Epithelial cell of esophagus (primary cell): ENCODE measurements at regions not wholly inside any gene's neighbourhood (a gene's known extent, or its start where the extent isn't known, plus 50 kb on each side); places are given as distances from the start of the nearest gene placed in this dataset.

Experiments
- DNase-seq: peaks from one replicate; pipeline ENCODE4 v3.0.0; 2010; ENCODE audit warnings: low read depth
- H3K4me3 ChIP-seq: 2 replicates; pipeline ENCODE4 v1.5.1; 2011; ENCODE audit warnings: mild to moderate bottlenecking, low read length, control low read depth
- TF ChIP-seq, protein P1 (sequence below): IDR thresholded peaks from 2 replicates; pipeline ENCODE4 v1.5.1; 2011; ENCODE audit warnings: low read depth, mild to moderate bottlenecking, low read length, control low read depth, inconsistent platforms; ENCODE audit not compliant: insufficient read depth; ENCODE audit errors: missing control alignments

DNA sequence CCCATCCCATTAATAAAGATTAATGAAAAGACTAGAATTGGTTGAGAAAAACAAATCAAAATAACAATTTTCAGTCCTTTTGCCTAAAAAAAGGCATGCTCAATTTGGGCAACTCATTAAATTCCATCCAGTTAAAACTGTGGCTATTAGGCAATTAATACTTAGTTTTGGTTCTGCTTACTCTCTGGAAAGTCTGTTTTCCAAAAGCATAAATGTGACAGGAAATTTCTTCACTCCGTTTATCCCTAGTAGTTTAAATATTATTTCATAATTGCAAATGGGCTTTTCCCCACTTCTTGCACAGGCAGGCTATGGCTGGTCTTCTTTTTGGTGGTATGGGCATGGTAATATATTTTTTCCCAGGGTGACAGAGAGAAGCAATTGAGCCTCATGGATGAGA lies 373.3 kb upstream of the KLF4 start:
- no peak for DNase-seq
- no peak overlapping the region for H3K4me3 ChIP-seq

DNA sequence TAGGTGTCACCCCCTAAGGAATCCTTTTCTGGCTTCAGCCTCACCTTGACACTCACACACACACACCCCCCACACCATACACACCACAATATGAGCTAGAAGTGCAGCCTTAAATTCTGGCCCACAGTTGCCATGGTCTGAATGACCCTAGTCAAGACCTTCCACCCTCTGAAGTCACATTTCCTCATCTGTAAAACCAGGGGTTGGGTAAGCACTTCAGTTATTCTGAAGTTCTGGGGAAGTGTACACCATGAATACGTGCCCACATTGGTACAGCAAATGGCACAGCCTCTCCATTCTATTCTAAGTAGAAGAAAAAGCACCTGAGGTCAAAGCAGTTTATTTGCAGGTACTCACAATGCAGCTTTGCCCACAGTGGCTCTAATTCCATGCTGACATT lies 372.8 kb upstream of the KLF4 start:
- TF ChIP-seq, protein P1, sequence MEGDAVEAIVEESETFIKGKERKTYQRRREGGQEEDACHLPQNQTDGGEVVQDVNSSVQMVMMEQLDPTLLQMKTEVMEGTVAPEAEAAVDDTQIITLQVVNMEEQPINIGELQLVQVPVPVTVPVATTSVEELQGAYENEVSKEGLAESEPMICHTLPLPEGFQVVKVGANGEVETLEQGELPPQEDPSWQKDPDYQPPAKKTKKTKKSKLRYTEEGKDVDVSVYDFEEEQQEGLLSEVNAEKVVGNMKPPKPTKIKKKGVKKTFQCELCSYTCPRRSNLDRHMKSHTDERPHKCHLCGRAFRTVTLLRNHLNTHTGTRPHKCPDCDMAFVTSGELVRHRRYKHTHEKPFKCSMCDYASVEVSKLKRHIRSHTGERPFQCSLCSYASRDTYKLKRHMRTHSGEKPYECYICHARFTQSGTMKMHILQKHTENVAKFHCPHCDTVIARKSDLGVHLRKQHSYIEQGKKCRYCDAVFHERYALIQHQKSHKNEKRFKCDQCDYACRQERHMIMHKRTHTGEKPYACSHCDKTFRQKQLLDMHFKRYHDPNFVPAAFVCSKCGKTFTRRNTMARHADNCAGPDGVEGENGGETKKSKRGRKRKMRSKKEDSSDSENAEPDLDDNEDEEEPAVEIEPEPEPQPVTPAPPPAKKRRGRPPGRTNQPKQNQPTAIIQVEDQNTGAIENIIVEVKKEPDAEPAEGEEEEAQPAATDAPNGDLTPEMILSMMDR = no peak
- H3K4me3 ChIP-seq = no peak overlapping the region
- no peak for DNase-seq

More for the DNA sequence above, 373.3 kb upstream of the KLF4 start:
- TF ChIP-seq, protein P1 = no peak

DNA sequence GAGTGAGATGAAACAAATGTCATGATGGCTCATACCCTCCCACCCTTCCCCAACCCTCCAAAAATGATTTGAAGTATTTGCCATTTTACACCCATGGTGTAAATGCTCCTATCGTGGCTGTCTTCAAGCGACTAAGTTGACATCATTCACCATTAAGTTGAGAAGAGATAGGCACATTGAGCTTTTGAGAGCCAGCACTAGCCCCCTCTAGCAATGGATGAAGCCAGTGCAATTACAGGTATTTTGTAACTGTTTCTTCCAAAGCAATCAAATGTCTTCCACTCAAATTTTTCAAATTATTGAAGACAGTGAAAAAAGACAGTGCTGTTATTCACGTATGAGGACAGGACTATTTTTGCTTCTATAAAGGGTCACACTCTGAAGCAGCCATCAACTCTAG lies 371.5 kb upstream of the KLF4 start:
- DNase-seq = no peak
- H3K4me3 ChIP-seq = no peak overlapping the region
- TF ChIP-seq, protein P1 = no peak

GRCh38 chr9:107858260-107858659 lies 368.7 kb upstream of the KLF4 start:
- no peak for DNase-seq
- TF ChIP-seq, protein P1 = no peak
- no peak overlapping the region for H3K4me3 ChIP-seq

- TF ChIP-seq, protein P1 = no peak
- DNase-seq = no peak
- no peak overlapping the region for H3K4me3 ChIP-seq
Observed at GRCh38 chr9:107856633-107857032, 367.1 kb upstream of the KLF4 start.

GRCh38 chr9:107855164-107855563 lies 365.6 kb upstream of the KLF4 start:
- H3K4me3 ChIP-seq = no peak overlapping the region
- TF ChIP-seq, protein P1 = no peak
- no peak for DNase-seq

DNA sequence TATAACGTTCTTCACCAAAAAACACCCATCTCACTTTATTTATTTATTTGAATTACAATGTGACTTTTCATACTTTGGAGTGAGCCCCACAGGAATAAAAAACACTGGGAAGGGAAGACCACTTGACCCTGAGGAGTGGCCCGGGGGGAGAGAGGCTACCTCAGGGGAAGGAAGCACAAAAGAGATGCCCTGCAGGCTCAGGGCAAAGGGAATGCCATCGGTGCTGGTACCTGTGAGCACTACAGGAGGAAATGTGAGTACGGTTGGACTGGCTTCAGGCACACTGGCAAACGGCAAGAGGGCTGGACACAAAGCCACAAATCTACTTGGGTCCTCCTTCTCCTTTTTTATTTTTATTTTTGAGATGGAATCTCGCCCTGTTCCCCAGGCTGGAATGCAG lies 363.9 kb upstream of the KLF4 start:
- no peak overlapping the region for H3K4me3 ChIP-seq
- TF ChIP-seq, protein P1 = no peak
- no peak for DNase-seq
